ENCODE measurements at regions not wholly inside any gene's neighbourhood (a gene's known extent, or its start where the extent isn't known, plus 50 kb on each side); places are given as distances from the start of the nearest gene placed in this dataset.

DNA sequence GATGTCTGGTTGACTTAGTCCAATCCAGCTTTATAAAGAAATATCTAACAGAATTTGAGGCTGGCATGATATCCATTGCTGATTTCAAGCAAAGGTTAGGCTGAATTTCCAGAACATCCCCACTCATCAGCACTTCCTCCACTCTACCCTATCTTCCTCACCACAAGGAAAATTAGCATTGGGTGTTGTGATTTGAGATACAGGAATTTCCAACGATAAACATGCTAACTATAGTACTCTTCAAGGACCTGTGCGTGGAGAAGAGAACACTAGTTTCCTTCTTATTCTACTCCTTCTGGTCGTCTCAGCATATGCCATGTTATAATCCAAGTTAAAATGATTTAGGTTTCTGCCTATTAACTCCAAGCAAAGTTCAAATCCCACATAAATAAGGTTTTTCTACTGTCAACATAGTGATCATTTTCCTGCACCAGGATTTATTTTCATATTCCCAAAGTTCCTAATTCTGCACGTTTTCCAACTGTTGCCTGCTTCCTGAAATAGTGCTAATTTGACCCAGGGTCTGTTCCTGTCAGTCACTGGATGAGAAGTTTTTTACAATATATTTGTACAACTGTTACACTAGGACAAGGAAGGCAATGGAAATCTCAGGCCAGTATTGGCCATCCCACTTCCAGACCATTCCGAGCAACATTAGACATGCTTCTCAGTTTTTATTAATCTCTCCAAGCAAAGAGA lies 177.6 kb upstream of the EDNRA start:
- TF ChIP-seq, protein P1, sequence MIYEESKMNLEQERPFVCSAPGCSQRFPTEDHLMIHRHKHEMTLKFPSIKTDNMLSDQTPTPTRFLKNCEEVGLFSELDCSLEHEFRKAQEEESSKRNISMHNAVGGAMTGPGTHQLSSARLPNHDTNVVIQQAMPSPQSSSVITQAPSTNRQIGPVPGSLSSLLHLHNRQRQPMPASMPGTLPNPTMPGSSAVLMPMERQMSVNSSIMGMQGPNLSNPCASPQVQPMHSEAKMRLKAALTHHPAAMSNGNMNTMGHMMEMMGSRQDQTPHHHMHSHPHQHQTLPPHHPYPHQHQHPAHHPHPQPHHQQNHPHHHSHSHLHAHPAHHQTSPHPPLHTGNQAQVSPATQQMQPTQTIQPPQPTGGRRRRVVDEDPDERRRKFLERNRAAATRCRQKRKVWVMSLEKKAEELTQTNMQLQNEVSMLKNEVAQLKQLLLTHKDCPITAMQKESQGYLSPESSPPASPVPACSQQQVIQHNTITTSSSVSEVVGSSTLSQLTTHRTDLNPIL (CRISPR knock-in tag; IDR thresholded peaks at IDR 0.05; ENCODE audit: low read depth), result no peak
- TF ChIP-seq ZNF8 (CRISPR knock-in tag; IDR thresholded peaks at IDR 0.05) (no peak), BACH2 (CRISPR knock-in tag; IDR thresholded peaks at IDR 0.05; ENCODE audit: borderline replicate concordance) (no peak)
- no peak for ATAC-seq

DNA sequence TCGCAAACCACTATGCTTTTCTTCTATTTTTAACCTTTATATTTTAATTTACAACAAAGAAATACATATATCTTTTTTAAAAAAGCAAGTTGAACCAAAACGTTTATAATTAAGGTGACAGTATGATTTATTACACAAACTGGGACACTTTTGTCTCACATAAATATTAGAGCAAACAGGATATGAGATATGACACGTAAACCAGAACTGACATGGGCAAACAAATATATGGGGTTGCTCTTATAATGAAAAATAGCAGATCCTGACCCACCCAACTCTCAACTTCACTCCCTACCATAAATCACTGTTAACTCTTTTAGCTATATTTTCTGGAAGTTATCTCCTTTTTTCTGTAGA lies 177.0 kb upstream of the EDNRA start:
- no peak for ATAC-seq
- TF ChIP-seq ZNF565 (CRISPR knock-in tag; conservative IDR thresholded peaks at IDR 0.05; ENCODE audit: low read depth), result no peak
- TF ChIP-seq PPARA (CRISPR knock-in tag; IDR thresholded peaks at IDR 0.05; ENCODE audit: borderline replicate concordance), result no peak
- TF ChIP-seq TOX (CRISPR knock-in tag; IDR thresholded peaks at IDR 0.05; ENCODE audit: borderline replicate concordance), result no peak
- no peak for TF ChIP-seq ZNF8 (CRISPR knock-in tag; IDR thresholded peaks at IDR 0.05)

DNA sequence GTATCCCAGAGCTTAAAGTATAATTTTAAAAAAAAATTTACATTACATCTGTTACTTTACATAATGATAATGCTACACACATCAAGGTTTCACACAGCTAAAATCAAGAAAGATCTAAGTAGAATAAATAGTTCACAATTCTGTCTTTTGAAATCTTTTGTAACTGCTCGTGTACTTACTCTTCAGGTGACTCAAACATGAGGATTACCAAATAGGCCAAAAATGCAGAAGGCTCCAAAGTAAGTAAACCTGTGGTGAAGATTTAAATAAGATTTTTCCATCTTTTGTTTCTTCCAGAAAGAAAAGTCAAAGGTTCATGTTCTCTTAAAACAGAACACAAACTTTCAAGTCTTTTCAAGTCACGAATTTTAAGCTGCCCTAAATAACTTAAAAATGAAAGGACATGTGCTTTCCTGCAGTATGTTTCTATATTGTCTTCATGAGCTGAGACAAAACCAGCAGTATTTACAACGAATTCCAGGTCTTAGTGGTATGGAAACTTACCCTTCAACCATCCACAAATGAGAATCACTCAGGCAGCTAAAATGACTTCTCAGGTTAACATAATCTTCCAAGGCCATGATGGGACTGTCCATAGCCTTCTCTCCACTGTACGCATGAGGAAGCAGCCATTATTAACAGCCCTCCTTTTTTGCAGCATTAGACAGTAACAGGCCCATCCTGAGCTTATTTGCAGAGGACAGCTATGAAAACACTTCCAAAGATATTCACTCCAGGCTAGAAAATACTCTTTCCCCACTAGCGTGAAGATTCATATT lies 172.8 kb upstream of the EDNRA start:
- TF ChIP-seq SNAI2 (CRISPR knock-in tag; IDR thresholded peaks at IDR 0.05) (no peak), ARNTL (CRISPR knock-in tag; IDR thresholded peaks at IDR 0.05; ENCODE audit: borderline replicate concordance, low read depth) (no peak), ZNF70 (CRISPR knock-in tag; IDR thresholded peaks at IDR 0.05) (no peak), ZNF565 (CRISPR knock-in tag; conservative IDR thresholded peaks at IDR 0.05; ENCODE audit: low read depth) (no peak), PPARA (CRISPR knock-in tag; IDR thresholded peaks at IDR 0.05; ENCODE audit: borderline replicate concordance) (no peak), GLIS3 (CRISPR knock-in tag; IDR thresholded peaks at IDR 0.05) (no peak), ZFP3 (CRISPR knock-in tag; IDR thresholded peaks at IDR 0.05) (no peak), TCF4 (CRISPR knock-in tag; IDR thresholded peaks at IDR 0.05; ENCODE audit: borderline replicate concordance) (no peak), TOX (CRISPR knock-in tag; IDR thresholded peaks at IDR 0.05; ENCODE audit: borderline replicate concordance) (no peak), ZNF8 (CRISPR knock-in tag; IDR thresholded peaks at IDR 0.05) (no peak), ISL1 (CRISPR knock-in tag; IDR thresholded peaks at IDR 0.05) (no peak), ZFP30 (CRISPR knock-in tag; IDR thresholded peaks at IDR 0.05) (no peak), RARB (CRISPR knock-in tag; IDR thresholded peaks at IDR 0.05) (no peak)
- TF ChIP-seq, protein P2, sequence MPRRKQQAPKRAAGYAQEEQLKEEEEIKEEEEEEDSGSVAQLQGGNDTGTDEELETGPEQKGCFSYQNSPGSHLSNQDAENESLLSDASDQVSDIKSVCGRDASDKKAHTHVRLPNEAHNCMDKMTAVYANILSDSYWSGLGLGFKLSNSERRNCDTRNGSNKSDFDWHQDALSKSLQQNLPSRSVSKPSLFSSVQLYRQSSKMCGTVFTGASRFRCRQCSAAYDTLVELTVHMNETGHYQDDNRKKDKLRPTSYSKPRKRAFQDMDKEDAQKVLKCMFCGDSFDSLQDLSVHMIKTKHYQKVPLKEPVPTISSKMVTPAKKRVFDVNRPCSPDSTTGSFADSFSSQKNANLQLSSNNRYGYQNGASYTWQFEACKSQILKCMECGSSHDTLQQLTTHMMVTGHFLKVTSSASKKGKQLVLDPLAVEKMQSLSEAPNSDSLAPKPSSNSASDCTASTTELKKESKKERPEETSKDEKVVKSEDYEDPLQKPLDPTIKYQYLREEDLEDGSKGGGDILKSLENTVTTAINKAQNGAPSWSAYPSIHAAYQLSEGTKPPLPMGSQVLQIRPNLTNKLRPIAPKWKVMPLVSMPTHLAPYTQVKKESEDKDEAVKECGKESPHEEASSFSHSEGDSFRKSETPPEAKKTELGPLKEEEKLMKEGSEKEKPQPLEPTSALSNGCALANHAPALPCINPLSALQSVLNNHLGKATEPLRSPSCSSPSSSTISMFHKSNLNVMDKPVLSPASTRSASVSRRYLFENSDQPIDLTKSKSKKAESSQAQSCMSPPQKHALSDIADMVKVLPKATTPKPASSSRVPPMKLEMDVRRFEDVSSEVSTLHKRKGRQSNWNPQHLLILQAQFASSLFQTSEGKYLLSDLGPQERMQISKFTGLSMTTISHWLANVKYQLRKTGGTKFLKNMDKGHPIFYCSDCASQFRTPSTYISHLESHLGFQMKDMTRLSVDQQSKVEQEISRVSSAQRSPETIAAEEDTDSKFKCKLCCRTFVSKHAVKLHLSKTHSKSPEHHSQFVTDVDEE (CRISPR knock-in tag; IDR thresholded peaks at IDR 0.05), result no peak
- TF ChIP-seq, protein P1 (CRISPR knock-in tag; IDR thresholded peaks at IDR 0.05; ENCODE audit: low read depth), result no peak
- no peak for ATAC-seq

DNA sequence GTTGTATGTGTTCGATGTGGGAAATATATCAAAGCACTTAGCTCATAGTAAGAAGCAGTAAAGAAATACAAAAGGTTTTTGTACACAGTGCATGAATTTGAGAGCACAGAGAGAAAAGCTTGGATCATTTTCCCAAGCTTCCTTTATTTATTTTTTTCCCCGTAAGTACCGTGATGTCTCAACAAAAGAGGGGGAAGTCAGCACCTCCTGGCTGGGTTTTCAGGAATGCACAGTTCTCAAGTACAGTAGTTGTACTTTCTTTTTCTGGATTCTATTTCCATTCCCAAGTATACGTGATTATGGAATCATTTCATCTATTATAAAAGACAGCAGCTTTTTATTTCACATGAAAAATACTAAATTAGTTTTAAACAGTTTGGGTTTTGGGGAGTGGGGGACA lies 171.5 kb upstream of the EDNRA start:
- TF ChIP-seq, protein P3, sequence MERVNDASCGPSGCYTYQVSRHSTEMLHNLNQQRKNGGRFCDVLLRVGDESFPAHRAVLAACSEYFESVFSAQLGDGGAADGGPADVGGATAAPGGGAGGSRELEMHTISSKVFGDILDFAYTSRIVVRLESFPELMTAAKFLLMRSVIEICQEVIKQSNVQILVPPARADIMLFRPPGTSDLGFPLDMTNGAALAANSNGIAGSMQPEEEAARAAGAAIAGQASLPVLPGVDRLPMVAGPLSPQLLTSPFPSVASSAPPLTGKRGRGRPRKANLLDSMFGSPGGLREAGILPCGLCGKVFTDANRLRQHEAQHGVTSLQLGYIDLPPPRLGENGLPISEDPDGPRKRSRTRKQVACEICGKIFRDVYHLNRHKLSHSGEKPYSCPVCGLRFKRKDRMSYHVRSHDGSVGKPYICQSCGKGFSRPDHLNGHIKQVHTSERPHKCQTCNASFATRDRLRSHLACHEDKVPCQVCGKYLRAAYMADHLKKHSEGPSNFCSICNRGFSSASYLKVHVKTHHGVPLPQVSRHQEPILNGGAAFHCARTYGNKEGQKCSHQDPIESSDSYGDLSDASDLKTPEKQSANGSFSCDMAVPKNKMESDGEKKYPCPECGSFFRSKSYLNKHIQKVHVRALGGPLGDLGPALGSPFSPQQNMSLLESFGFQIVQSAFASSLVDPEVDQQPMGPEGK (CRISPR knock-in tag; IDR thresholded peaks at IDR 0.05; ENCODE audit: borderline replicate concordance), result no peak
- no peak for TF ChIP-seq BACH2 (CRISPR knock-in tag; IDR thresholded peaks at IDR 0.05; ENCODE audit: borderline replicate concordance)
- TF ChIP-seq CSDC2 (CRISPR knock-in tag; IDR thresholded peaks at IDR 0.05), result no peak
- no peak for TF ChIP-seq ZFP30 (CRISPR knock-in tag; IDR thresholded peaks at IDR 0.05)
- no peak for TF ChIP-seq OSR1 (CRISPR knock-in tag; IDR thresholded peaks at IDR 0.05)

More for the DNA sequence above, 171.5 kb upstream of the EDNRA start:
- no peak for ATAC-seq
